ENCODE measurements at regions not wholly inside any gene's neighbourhood (a gene's known extent, or its start where the extent isn't known, plus 50 kb on each side); places are given as distances from the start of the nearest gene placed in this dataset.

DNA sequence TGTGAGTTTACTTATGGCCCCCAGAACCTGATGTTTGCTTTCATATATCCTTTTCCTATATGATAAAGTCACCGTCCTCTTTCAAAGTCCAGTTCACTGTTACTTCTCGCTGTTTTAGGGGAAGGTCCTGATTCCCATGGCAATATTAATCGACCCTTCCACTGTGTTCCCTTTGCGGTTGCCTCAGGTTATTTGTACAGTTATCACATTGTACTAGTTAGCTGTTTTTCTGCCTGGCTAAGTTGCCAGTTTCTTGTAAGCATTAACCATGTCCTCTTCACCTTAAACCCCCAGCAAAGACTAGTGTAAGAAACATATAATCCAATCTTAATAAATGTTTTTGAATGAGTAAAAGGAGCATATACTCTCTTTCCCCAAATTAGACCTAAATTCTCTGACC is 115.0 kb upstream of the PPFIA2 start:
- TF ChIP-seq, protein P1, sequence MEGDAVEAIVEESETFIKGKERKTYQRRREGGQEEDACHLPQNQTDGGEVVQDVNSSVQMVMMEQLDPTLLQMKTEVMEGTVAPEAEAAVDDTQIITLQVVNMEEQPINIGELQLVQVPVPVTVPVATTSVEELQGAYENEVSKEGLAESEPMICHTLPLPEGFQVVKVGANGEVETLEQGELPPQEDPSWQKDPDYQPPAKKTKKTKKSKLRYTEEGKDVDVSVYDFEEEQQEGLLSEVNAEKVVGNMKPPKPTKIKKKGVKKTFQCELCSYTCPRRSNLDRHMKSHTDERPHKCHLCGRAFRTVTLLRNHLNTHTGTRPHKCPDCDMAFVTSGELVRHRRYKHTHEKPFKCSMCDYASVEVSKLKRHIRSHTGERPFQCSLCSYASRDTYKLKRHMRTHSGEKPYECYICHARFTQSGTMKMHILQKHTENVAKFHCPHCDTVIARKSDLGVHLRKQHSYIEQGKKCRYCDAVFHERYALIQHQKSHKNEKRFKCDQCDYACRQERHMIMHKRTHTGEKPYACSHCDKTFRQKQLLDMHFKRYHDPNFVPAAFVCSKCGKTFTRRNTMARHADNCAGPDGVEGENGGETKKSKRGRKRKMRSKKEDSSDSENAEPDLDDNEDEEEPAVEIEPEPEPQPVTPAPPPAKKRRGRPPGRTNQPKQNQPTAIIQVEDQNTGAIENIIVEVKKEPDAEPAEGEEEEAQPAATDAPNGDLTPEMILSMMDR (IDR thresholded peaks at IDR 0.05; ENCODE audit: low read length): no peak
- TF ChIP-seq EZH2 (optimal IDR thresholded peaks at IDR 0.05; ENCODE audit: low read depth, low read length) (no peak), EZH2phosphoT487 (IDR thresholded peaks at IDR 0.05; ENCODE audit: low read length) (no peak)

Measured in MM.1S (cell line).